Thymus (tissue), 11 donors: ENCODE measurements at regions not wholly inside any gene's neighbourhood (a gene's known extent, or its start where the extent isn't known, plus 50 kb on each side); places are given as distances from the start of the nearest gene placed in this dataset.

Source experiments
- DNase-seq, 9 donors: peaks; one replicate each; pipeline ENCODE4 v3.0.0-alpha.2; 2013; ENCODE audit warnings: low spot score in 9 of 9, low read depth in 6 of 9, missing footprints in 1 of 9
- H3K27ac ChIP-seq, 2 donors: one replicate each; pipeline ENCODE4 v1.5.1; 2013; ENCODE audit warnings: control low read depth in 1 of 2, low read depth in 1 of 2, low read length in 1 of 2, mild to moderate bottlenecking in 1 of 2, moderate library complexity in 1 of 2
- H3K27me3 ChIP-seq, 2 donors: one replicate each; pipeline ENCODE4 v1.5.1; 2013; ENCODE audit warnings: low read length in 1 of 2; ENCODE audit not compliant: control insufficient read depth in 2 of 2, insufficient read depth in 1 of 2
- H3K36me3 ChIP-seq, 2 donors: one replicate each; pipeline ENCODE4 v1.5.1; 2013; ENCODE audit warnings: low read length in 1 of 2, mild to moderate bottlenecking in 1 of 2, moderate library complexity in 1 of 2; ENCODE audit not compliant: control insufficient read depth in 2 of 2, insufficient read depth in 2 of 2
- H3K4me1 ChIP-seq, 2 donors: one replicate each; pipeline ENCODE4 v1.5.1; 2013; ENCODE audit warnings: low read length in 2 of 2; ENCODE audit not compliant: control insufficient read depth in 2 of 2, insufficient read depth in 2 of 2
- H3K4me3 ChIP-seq, 2 donors: one replicate each; pipeline ENCODE4 v1.5.1; 2013; ENCODE audit warnings: low read length in 2 of 2, control low read depth in 1 of 2, mild to moderate bottlenecking in 1 of 2
- H3K9me3 ChIP-seq, 2 donors: one replicate each; pipeline ENCODE4 v1.5.1; 2013; ENCODE audit warnings: low read length in 1 of 2, mild to moderate bottlenecking in 1 of 2; ENCODE audit not compliant: control insufficient read depth in 2 of 2, insufficient read depth in 1 of 2
- WGBS: extraction: QIAGEN DNeasy Blood & Tissue Kit; methylation state at CpG from one replicate; pipeline ENCODE4 v1.1.7; 2013; 5-methylcytosine and 5-hydroxymethylcytosine counted together
- donor health status: healthy.

DNA sequence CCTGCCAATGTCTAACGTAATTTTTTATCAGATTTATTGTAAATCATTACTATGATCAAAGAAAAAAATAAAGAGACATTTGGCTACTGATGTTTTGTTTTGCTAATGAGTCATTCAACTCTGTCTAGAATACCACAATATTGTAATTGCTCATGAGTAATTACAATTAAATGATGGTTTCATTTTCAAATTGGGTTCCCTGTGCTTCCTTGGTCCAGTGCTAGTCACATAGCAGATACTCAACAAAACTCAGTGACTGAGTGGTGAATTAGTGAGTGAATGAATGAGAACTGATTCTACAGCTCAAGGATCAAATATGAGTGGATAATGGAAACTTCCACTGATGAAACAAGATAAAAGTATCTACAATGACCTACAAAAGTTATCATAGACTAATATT is 304.7 kb downstream of the POU4F1 start:
- Histone ChIP-seq H3K9me3 (no peaks in the 10 kb centered on the region), H3K4me1 (no peaks in the 10 kb centered on the region), H3K4me3 (no peak overlapping the region), H3K27ac (no peak overlapping the region), H3K27me3 (no peaks in the 10 kb centered on the region), H3K36me3 (no peaks in the 10 kb centered on the region)
- no peak for DNase-seq
- WGBS = 70% methylated on average over 1 of the region's 1 CpG

DNA sequence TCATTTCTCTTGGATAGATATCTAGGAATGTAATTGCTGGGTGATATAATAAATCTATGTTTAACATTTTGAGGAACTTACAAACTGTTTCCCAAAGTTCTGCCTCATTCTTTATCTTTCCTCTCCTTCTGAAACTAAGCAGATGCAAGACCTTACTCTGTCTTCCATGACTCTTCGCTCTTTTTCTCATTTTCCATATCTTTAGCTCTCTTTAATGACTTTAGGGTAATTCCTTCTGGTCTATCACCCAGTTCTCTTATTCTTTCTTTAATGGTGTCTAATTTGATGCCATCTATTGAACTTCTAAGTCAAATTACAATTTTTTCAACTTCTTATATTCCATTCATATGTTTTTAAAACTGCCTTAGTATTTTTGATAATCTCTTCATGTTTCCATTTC is 316.6 kb downstream of the POU4F1 start:
- Histone ChIP-seq H3K27ac (no peak overlapping the region), H3K9me3 (no peaks in the 10 kb centered on the region), H3K36me3 (no peaks in the 10 kb centered on the region), H3K4me3 (no peak overlapping the region), H3K4me1 (no peaks in the 10 kb centered on the region), H3K27me3 (no peaks in the 10 kb centered on the region)
- DNase-seq = no peak
- 85% methylated on average over 1 of the region's 1 CpG for WGBS

DNA sequence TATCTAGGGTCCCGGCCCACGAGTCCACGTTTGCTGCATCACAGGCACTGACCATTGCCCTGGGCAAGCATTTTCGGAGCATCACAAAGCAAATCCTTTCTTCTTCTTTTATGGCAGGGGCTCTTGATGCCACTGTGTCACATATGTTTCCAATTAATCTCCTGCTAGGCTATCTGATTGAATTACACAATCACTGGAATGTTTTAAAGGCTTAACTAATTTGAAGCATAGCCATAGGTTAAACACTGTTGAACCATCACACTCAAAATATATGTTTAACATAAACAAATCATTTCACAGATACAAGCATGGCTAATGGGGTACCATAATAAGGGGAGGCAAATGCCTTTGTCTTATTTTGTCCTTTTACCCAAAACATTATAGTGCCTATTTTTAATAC is 338.3 kb downstream of the POU4F1 start:
- no peak overlapping the region for H3K4me3 ChIP-seq
- no peaks in the 10 kb centered on the region for H3K9me3 ChIP-seq
- no peaks in the 10 kb centered on the region for H3K4me1 ChIP-seq
- H3K27ac ChIP-seq = no peak overlapping the region
- H3K36me3 ChIP-seq = no peaks in the 10 kb centered on the region
- 94% methylated on average over 4 of the region's 4 CpGs for WGBS
- H3K27me3 ChIP-seq = no peaks in the 10 kb centered on the region
- DNase-seq = no peak

GRCh38 chr13:78258304-78258703 is 339.7 kb upstream of the EDNRB start:
- WGBS = 57% methylated on average over 3 of the region's 3 CpGs
- no peak for DNase-seq
- Histone ChIP-seq H3K27ac (no peak overlapping the region), H3K36me3 (no peaks in the 10 kb centered on the region), H3K4me3 (no peak overlapping the region), H3K4me1 (no peaks in the 10 kb centered on the region), H3K27me3 (no peaks in the 10 kb centered on the region), H3K9me3 (no peaks in the 10 kb centered on the region)

GRCh38 chr13:78256484-78256883 is 337.9 kb upstream of the EDNRB start:
- H3K36me3 ChIP-seq = no peaks in the 10 kb centered on the region
- no peaks in the 10 kb centered on the region for H3K27me3 ChIP-seq
- no peaks in the 10 kb centered on the region for H3K4me1 ChIP-seq
- no peak overlapping the region for H3K27ac ChIP-seq
- DNase-seq = no peak
- H3K4me3 ChIP-seq = no peak overlapping the region
- H3K9me3 ChIP-seq = no peaks in the 10 kb centered on the region
- WGBS = 95% methylated on average over 1 of the region's 1 CpG

DNA sequence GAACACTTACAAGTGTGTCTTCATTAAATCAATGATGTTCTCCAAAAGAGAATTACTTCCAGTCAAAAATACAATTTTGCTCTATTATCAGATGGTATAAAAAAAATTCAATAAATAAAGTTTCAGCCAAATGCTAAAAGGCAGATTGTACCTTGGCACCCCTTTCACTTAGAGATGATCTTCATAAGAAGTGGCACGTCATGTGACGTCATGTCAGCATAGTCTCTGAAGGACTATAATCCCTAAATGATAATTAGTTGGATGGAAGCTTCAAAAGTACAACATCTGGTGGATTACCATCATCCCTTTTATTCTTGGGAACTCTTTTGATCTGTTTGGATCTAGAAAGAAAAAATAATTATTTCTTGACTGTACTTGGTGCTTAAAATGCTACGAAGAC is 335.5 kb upstream of the EDNRB start:
- no peaks in the 10 kb centered on the region for H3K27me3 ChIP-seq
- WGBS = 95% methylated on average over 3 of the region's 3 CpGs
- DNase-seq = no peak
- H3K27ac ChIP-seq = no peak overlapping the region
- H3K4me1 ChIP-seq = no peaks in the 10 kb centered on the region
- no peaks in the 10 kb centered on the region for H3K36me3 ChIP-seq
- no peak overlapping the region for H3K4me3 ChIP-seq
- H3K9me3 ChIP-seq = no peaks in the 10 kb centered on the region

GRCh38 chr13:78247362-78247761 is 328.7 kb upstream of the EDNRB start:
- Histone ChIP-seq H3K9me3 (no peaks in the 10 kb centered on the region), H3K36me3 (no peaks in the 10 kb centered on the region), H3K27me3 (no peaks in the 10 kb centered on the region), H3K4me3 (no peak overlapping the region), H3K4me1 (no peaks in the 10 kb centered on the region), H3K27ac (no peak overlapping the region)
- DNase-seq = no peak

DNA sequence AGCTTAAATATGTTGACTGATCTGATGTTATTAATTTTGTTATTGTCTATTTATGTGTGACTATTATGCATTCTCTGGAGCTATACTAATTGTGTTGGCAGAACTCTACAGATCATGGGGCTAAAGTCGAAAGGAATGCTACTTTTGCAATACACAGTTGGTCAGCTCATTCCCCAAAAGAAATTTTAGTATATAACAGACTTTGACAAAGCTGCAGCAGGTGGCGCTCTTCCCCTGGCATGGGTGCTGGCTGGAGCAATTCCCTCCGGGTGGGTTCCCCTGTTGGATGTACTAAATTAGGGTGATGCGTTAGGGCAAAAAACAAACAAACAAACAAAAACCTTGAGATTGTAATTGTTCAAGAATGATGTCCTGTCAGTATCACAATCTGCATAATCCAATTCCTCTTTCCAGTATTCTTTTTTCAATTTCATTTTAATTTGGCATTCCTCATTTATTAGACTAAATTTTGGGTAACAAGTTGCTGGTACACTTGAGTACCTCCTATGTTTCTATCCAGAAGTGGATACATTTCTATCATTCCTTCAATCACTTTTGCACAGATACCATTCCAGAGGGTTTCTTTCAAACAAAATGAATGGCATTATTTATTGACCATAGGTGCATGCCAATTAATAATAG is 322.8 kb upstream of the EDNRB start:
- Histone ChIP-seq H3K27me3 (no peaks in the 10 kb centered on the region), H3K36me3 (no peaks in the 10 kb centered on the region), H3K27ac (no peak overlapping the region), H3K4me1 (no peaks in the 10 kb centered on the region), H3K4me3 (no peak overlapping the region), H3K9me3 (no peaks in the 10 kb centered on the region)
- peak in 4 of 9 donors; percentile 7 to 30 (median 18) for DNase-seq
- 11% methylated on average over 4 of the region's 4 CpGs for WGBS

DNA sequence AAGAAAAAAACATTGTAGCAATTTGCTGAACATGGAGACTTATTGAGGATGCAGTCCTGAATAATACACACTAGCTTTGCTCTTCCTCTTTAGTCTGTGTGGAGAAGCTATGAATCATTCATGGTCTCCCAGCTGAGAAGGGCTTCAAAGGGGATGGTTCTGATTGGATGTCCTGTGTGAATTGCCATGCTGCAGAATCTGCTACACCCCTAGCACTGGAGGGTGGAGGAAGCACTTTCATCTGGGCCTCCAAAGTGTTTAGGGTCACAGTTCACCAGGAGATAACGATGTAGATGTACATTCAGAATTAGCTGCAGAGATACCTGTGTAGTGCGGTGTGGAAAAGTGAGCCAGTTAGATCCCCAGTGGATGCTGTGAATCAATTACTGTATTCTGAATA is 321.1 kb upstream of the EDNRB start:
- Histone ChIP-seq H3K27me3 (no peaks in the 10 kb centered on the region), H3K4me3 (no peak overlapping the region), H3K4me1 (no peaks in the 10 kb centered on the region), H3K36me3 (no peaks in the 10 kb centered on the region), H3K27ac (no peak overlapping the region), H3K9me3 (no peaks in the 10 kb centered on the region)
- 74% methylated on average over 2 of the region's 2 CpGs for WGBS
- DNase-seq = no peak

DNA sequence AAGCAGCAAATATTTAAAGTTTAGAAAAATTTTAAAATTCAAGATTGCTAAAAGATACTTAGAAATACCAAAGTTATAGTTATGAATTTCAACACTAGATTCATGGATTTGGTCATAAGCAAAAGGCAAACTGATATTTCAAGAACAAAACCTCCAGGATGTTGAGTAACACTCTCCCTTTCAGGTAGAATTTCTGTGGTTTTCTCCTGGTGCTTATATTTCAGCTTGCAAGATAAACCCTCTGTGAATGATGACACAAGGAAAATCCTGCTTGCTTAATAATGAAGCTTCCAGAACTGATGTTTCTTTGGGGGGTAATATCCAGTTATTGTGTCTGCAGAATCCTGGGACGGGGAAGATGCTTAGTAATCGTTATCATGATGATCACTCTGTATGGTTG is 320.3 kb upstream of the EDNRB start:
- no peak overlapping the region for H3K27ac ChIP-seq
- 92% methylated on average over 2 of the region's 2 CpGs for WGBS
- no peaks in the 10 kb centered on the region for H3K36me3 ChIP-seq
- H3K27me3 ChIP-seq = no peaks in the 10 kb centered on the region
- no peak for DNase-seq
- no peak overlapping the region for H3K4me3 ChIP-seq
- no peaks in the 10 kb centered on the region for H3K9me3 ChIP-seq
- H3K4me1 ChIP-seq = no peaks in the 10 kb centered on the region
